Endothelial cell of umbilical vein (primary cell): ENCODE measurements at regions not wholly inside any gene's neighbourhood (a gene's known extent, or its start where the extent isn't known, plus 50 kb on each side); places are given as distances from the start of the nearest gene placed in this dataset.

ENCODE experiments used
- BruUV-seq: library from RNA; stranded (reverse); fragments of 400-500 nt; replicated peaks from 2 replicates; lab custom pipeline; 2021; lab: Mats Ljungman, UMichigan
- CTCF ChIA-PET: fragments of 300-600, 350-600 bp; sonication (Branson Sonifier 250); formaldehyde crosslinking; loops from one replicate; lab custom pipeline; 2021; ENCODE audit warnings: antibody characterized with exemption, inconsistent platforms; lab: Charles Lee
- POLR2A ChIA-PET: fragments of 300-600, 350-600 bp; sonication (Branson Sonifier 250); formaldehyde crosslinking; loops from one replicate; lab custom pipeline; 2021; ENCODE audit warnings: antibody characterized with exemption, inconsistent platforms; lab: Charles Lee
- DNase-seq: peaks from one replicate; pipeline ENCODE4 v3.0.0-alpha.2; 2011; ENCODE audit warnings: low read depth, low spot score
- FAIRE-seq: peaks from 2 replicates; lab custom pipeline; 2011; peaks lifted over from hg19 to GRCh38; lab: Jason Lieb, UNC
- H2AFZ ChIP-seq: 2 replicates; pipeline ENCODE4 v1.6.0; 2012; ENCODE audit warnings: low read depth, low read length, control low read depth, inconsistent platforms
- H3K27ac ChIP-seq: 2 replicates; pipeline ENCODE4 v1.5.1; 2011; ENCODE audit warnings: low read depth, mild to moderate bottlenecking, control low read depth, low read length, moderate library complexity; ENCODE audit not compliant: insufficient read depth
- H3K27me3 ChIP-seq, 2 experiments: 2 replicates each; pipeline versions ENCODE4 v1.6.0 to v1.6.1; 2011; ENCODE audit warnings: low read length in 2 of 2, mixed read lengths in 1 of 2; ENCODE audit not compliant: control insufficient read depth in 2 of 2, insufficient read depth in 2 of 2
- H3K36me3 ChIP-seq, 2 experiments: 2 replicates in 1 of 2; 3 replicates in 1 of 2; pipeline ENCODE4 v1.5.1; 2011; ENCODE audit warnings: low read length in 2 of 2, mild to moderate bottlenecking in 1 of 2, moderate library complexity in 1 of 2; ENCODE audit not compliant: control insufficient read depth in 2 of 2, insufficient read depth in 2 of 2; ENCODE audit errors: extremely low read depth in 1 of 2
- H3K4me1 ChIP-seq: 3 replicates; pipeline ENCODE4 v1.5.1; 2011; ENCODE audit warnings: mild to moderate bottlenecking, low read length; ENCODE audit not compliant: control insufficient read depth, insufficient read depth; ENCODE audit errors: extremely low read depth
- H3K4me2 ChIP-seq: 2 replicates; pipeline ENCODE4 v1.6.1; 2011; ENCODE audit warnings: low read length, control low read depth, mixed read lengths; ENCODE audit not compliant: insufficient read depth
- H3K4me3 ChIP-seq, 3 experiments: fragments of 200-600 bp in 1 of 3; sonication (generic), shearing (Covaris generic) in 1 of 3; replicated peaks in 1 of 3; 2 replicates each; pipeline ENCODE4 v1.5.1; 2011 to 2016; ENCODE audit warnings: control low read depth in 3 of 3, low read length in 3 of 3, mild to moderate bottlenecking in 2 of 3, inconsistent platforms in 1 of 3, low read depth in 1 of 3, moderate library complexity in 1 of 3; ENCODE audit not compliant: insufficient read depth in 1 of 3
- H3K79me2 ChIP-seq: 2 replicates; pipeline ENCODE4 v1.6.0; 2012; ENCODE audit warnings: low read length, inconsistent platforms; ENCODE audit not compliant: control insufficient read depth, insufficient read depth
- H3K9ac ChIP-seq: replicated peaks from 2 replicates; pipeline ENCODE3; 2011; ENCODE audit warnings: low read length, control low read depth; ENCODE audit not compliant: insufficient read depth; ENCODE audit errors: extremely low read depth
- H3K9me1 ChIP-seq: replicated peaks from 3 replicates; pipeline ENCODE4 v1.6.0; 2011; ENCODE audit warnings: mild to moderate bottlenecking, low read length; ENCODE audit not compliant: control insufficient read depth, insufficient read depth; ENCODE audit errors: extremely low read depth
- H3K9me3 ChIP-seq: replicated peaks from 2 replicates; pipeline ENCODE4 v1.5.1; 2012; ENCODE audit warnings: low read length, inconsistent platforms; ENCODE audit not compliant: control insufficient read depth, insufficient read depth
- H4K20me1 ChIP-seq: replicated peaks from 2 replicates; pipeline ENCODE3; 2011; ENCODE audit warnings: mild to moderate bottlenecking, low read length; ENCODE audit not compliant: control insufficient read depth, insufficient read depth; ENCODE audit errors: extremely low read depth
- CTCF ChIP-seq, 2 donors: IDR thresholded peaks; 1 replicate in 1 of 2; 2 replicates in 1 of 2; pipeline ENCODE4 v1.5.1; 2011; ENCODE audit warnings: low read length in 2 of 2, mild to moderate bottlenecking in 2 of 2, moderate library complexity in 2 of 2, control low read depth in 1 of 2, inconsistent platforms in 1 of 2, low read depth in 1 of 2; ENCODE audit not compliant: insufficient read depth in 1 of 2; ENCODE audit errors: extremely low read depth in 1 of 2
- EZH2 ChIP-seq: IDR thresholded peaks from 2 replicates; pipeline ENCODE4 v1.6.1; 2012; ENCODE audit warnings: borderline replicate concordance, low read depth, mild to moderate bottlenecking, moderate library complexity, low read length, inconsistent platforms; ENCODE audit not compliant: severe bottlenecking
- FOS ChIP-seq: IDR thresholded peaks from 2 replicates; pipeline ENCODE4 v1.6.1; 2011; ENCODE audit warnings: mild to moderate bottlenecking, low read length, moderate library complexity, borderline replicate concordance; ENCODE audit not compliant: insufficient read depth
- GATA2 ChIP-seq: IDR thresholded peaks from 2 replicates; pipeline ENCODE4 v1.7.0; 2011; ENCODE audit warnings: low read depth, mild to moderate bottlenecking, moderate library complexity, mixed read lengths, low read length; ENCODE audit not compliant: insufficient read length, insufficient read depth
- JUN ChIP-seq: IDR thresholded peaks from 2 replicates; pipeline ENCODE4 v1.6.1; 2011; ENCODE audit warnings: borderline replicate concordance, low read depth; ENCODE audit not compliant: insufficient read length, insufficient read depth
- MAX ChIP-seq: IDR thresholded peaks from 2 replicates; pipeline ENCODE4 v1.6.1; 2011; ENCODE audit not compliant: insufficient read depth, insufficient read length
- MYC ChIP-seq: IDR thresholded peaks from one replicate; pipeline ENCODE4 v1.6.1; 2011; ENCODE audit warnings: mild to moderate bottlenecking, low read depth, low read length
- POLR2A ChIP-seq: IDR thresholded peaks from 2 replicates; pipeline ENCODE4 v1.6.1; 2012; ENCODE audit warnings: low read depth, mild to moderate bottlenecking, control low read depth, low read length
- POLR2AphosphoS5 ChIP-seq: IDR thresholded peaks from 2 replicates; pipeline ENCODE4 v1.6.1; 2012; ENCODE audit warnings: low read depth, mild to moderate bottlenecking, control low read depth, low read length, moderate library complexity; ENCODE audit not compliant: insufficient read depth
- dilution Hi-C: fragments of 300-500 bp; cut with MboI; formaldehyde crosslinking; loops from one replicate; pipeline ENCODE4 v1.15.0; 2019; ENCODE audit warnings: low sequenced_read_pairs; ENCODE audit not compliant: extremely low pct_ligation_motif_present
- intact Hi-C: fragments of 100-400 bp; cut with micrococcal nuclease; formaldehyde crosslinking; loops from one replicate; pipeline ENCODE4 v1.10.0; 2022

DNA sequence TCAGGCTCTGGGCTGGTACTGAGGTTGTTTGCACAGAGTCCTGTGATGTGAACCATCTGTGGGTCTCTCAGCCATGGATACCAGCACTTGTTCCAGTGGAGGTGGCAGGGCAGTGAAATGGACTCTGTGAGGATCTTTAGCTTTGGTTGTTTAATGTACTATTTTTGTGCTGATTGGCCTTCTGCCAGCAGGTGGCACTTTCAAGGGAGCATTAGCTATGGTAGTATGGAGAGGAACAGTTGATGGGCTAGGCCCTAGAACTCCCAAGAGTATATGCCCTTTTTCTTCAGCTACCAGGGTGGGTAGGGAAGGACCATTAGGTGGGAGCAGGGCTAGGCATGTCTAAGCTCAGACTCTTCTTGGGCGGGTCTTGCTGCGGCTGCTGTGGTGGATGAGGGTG, 257.0 kb upstream of the GYPC start:
- Histone ChIP-seq H3K27me3 (no peaks in the 10 kb centered on the region), H3K4me1 (no peaks in the 10 kb centered on the region), H4K20me1 (no peaks in the 10 kb centered on the region), H3K9me1 (no peaks in the 10 kb centered on the region), H3K9ac (no peak overlapping the region), H3K27ac (no peak overlapping the region), H3K9me3 (no peaks in the 10 kb centered on the region), H3K79me2 (no peaks in the 10 kb centered on the region), H3K36me3 (no peaks in the 10 kb centered on the region), H2AFZ (no peak overlapping the region), H3K4me3 (no peak overlapping the region), H3K4me2 (no peak overlapping the region)
- BruUV-seq, result no TSS peak
- intact Hi-C loops, result no loop called here
- POLR2A ChIA-PET, result no interaction called here
- FAIRE-seq (no peak), DNase-seq (no peak)
- TF ChIP-seq JUN, result no peak
- no peak for TF ChIP-seq POLR2AphosphoS5
- no peak for TF ChIP-seq CTCF (IDR thresholded peaks at IDR 0.05; ENCODE audit: extremely low read depth in 1 of 2, insufficient read depth in 1 of 2, low read depth in 1 of 2, low read length in 2 of 2)
- no peak for TF ChIP-seq MAX
- TF ChIP-seq MYC, result no peak
- TF ChIP-seq FOS, result no peak
- TF ChIP-seq GATA2, result no peak
- no peak for TF ChIP-seq EZH2
- TF ChIP-seq POLR2A, result no peak
- CTCF ChIA-PET, result no interaction called here
- dilution Hi-C loops, result no loop called here
